HepG2 (cell line): ENCODE measurements at regions not wholly inside any gene's neighbourhood (a gene's known extent, or its start where the extent isn't known, plus 50 kb on each side); places are given as distances from the start of the nearest gene placed in this dataset.

Experiments used
- ATAC-seq: fragments of 200-7000 bp; cut with Tn5 transposase; 3 replicates; pipeline ENCODE4 v1.9.1; 2020; ENCODE audit warnings: mild to moderate bottlenecking, moderate library complexity
- BruUV-seq: library from RNA; stranded (reverse); fragments of 400-500 nt; replicated peaks from 2 replicates; lab custom pipeline; 2021; lab: Mats Ljungman, UMichigan
- CTCF ChIA-PET: fragments of 300-600 bp; formaldehyde crosslinking; extraction: SDS; loops from one replicate; lab custom pipeline; 2021; ENCODE audit warnings: low total read pairs, inconsistent platforms, low intra/inter-chr PET ratio; lab: Yijun Ruan, JAX
- POLR2A ChIA-PET: fragments of 350-600 bp; sonication (Branson Sonifier 250); formaldehyde crosslinking; loops from one replicate; lab custom pipeline; 2020; ENCODE audit warnings: antibody characterized with exemption, inconsistent platforms; lab: Yijun Ruan, JAX
- DNase-seq: peaks from one replicate; pipeline ENCODE4 v3.0.0-alpha.2; 2015; ENCODE audit warnings: low spot score
- FAIRE-seq: peaks from 3 replicates; lab custom pipeline; 2011; peaks lifted over from hg19 to GRCh38; lab: Jason Lieb, UNC
- H2AFZ ChIP-seq: one replicate; pipeline ENCODE4 v1.6.1; 2011; ENCODE audit warnings: low read length, inconsistent platforms
- H3K27ac ChIP-seq: fragments of 300-600 bp; 3 replicates; pipeline ENCODE4 v1.8.0; 2011; ENCODE audit warnings: mixed run types, mild to moderate bottlenecking, mixed read lengths, low read length, inconsistent platforms; ENCODE audit not compliant: insufficient read depth; ENCODE audit errors: extremely low read length
- H3K27me3 ChIP-seq, 2 experiments: fragments of 200-600 bp in 1 of 2; 2 replicates in 1 of 2; 3 replicates in 1 of 2; pipeline versions ENCODE4 v1.6.0 to v1.8.0; 2011; ENCODE audit warnings: low read length in 2 of 2, mild to moderate bottlenecking in 2 of 2, moderate library complexity in 2 of 2, inconsistent platforms in 1 of 2; ENCODE audit not compliant: insufficient read depth in 2 of 2, control insufficient read depth in 1 of 2
- H3K36me3 ChIP-seq, 2 experiments: fragments of 200-600 bp in 1 of 2; replicated peaks in 1 of 2; 2 replicates in 1 of 2; 3 replicates in 1 of 2; pipeline versions ENCODE4 v1.5.1 to v1.8.0; 2011; ENCODE audit warnings: low read length in 2 of 2, inconsistent platforms in 1 of 2; ENCODE audit not compliant: insufficient read depth in 2 of 2, control insufficient read depth in 1 of 2
- H3K4me1 ChIP-seq: 2 replicates; pipeline ENCODE4 v1.5.1; 2012; ENCODE audit warnings: low read length, inconsistent platforms; ENCODE audit not compliant: insufficient read depth
- H3K4me2 ChIP-seq: 2 replicates; pipeline ENCODE4 v1.6.0; 2011; ENCODE audit warnings: low read depth, low read length, inconsistent platforms
- H3K4me3 ChIP-seq, 3 experiments: fragments of 200-600 bp in 1 of 3; sonication (generic), shearing (Covaris generic) in 1 of 3; replicated peaks in 1 of 3; 2 replicates each; pipeline ENCODE4 v1.5.1; 2011 to 2016; ENCODE audit warnings: low read length in 3 of 3, inconsistent platforms in 2 of 3, low read depth in 2 of 3, mild to moderate bottlenecking in 2 of 3, control low read depth in 1 of 3, mixed read lengths in 1 of 3; ENCODE audit not compliant: insufficient read depth in 1 of 3
- H3K79me2 ChIP-seq: one replicate; pipeline ENCODE4 v1.6.1; 2011; ENCODE audit warnings: low read length, inconsistent platforms; ENCODE audit not compliant: insufficient read depth
- H3K9ac ChIP-seq: 2 replicates; pipeline ENCODE4 v1.6.0; 2011; ENCODE audit warnings: mild to moderate bottlenecking, low read depth, low read length, inconsistent platforms; ENCODE audit not compliant: insufficient read depth
- H3K9me3 ChIP-seq: 2 replicates; pipeline ENCODE4 v1.5.1; 2012; ENCODE audit warnings: mild to moderate bottlenecking, low read length
- H4K20me1 ChIP-seq: 2 replicates; pipeline ENCODE4 v1.6.0; 2011; ENCODE audit warnings: inconsistent platforms, mild to moderate bottlenecking, low read length, moderate library complexity; ENCODE audit not compliant: insufficient read depth
- ARNTL ChIP-seq: sonication (generic); formaldehyde crosslinking; IDR thresholded peaks from 2 replicates; pipeline ENCODE4 v1.4.0; 2020; ENCODE audit warnings: mild to moderate bottlenecking, missing genetic modification reagents
- ASH2L ChIP-seq: fragments of 300-600, 200-600 bp; sonication (generic); IDR thresholded peaks from 2 replicates; pipeline ENCODE4 v1.7.0; 2017; ENCODE audit warnings: low read depth, mild to moderate bottlenecking, moderate library complexity, mixed read lengths, low read length; ENCODE audit not compliant: insufficient read length
- FOXK2 ChIP-seq: fragments of 450-650 bp; IDR thresholded peaks from 2 replicates; pipeline ENCODE4 v1.6.1; 2016
- HMG20A ChIP-seq: IDR thresholded peaks from 2 replicates; pipeline ENCODE4 v1.6.1; 2016; ENCODE audit warnings: borderline replicate concordance
- NR2F6 ChIP-seq, 2 experiments: IDR thresholded peaks; 2 replicates each; pipeline ENCODE4 v1.6.1; 2016; ENCODE audit warnings: antibody characterized with exemption in 1 of 2, mild to moderate bottlenecking in 1 of 2
- PAX8 ChIP-seq: sonication (generic); formaldehyde crosslinking; IDR thresholded peaks from 2 replicates; pipeline ENCODE4 v1.8.0; 2022; ENCODE audit warnings: mild to moderate bottlenecking, missing genetic modification reagents, borderline replicate concordance
- RFX5 ChIP-seq: IDR thresholded peaks from 2 replicates; pipeline ENCODE4 v1.6.1; 2011; ENCODE audit warnings: low read depth, low read length, improper control_type of control experiment
- RXRA ChIP-seq: sonication (generic); formaldehyde crosslinking; IDR thresholded peaks from 2 replicates; pipeline ENCODE4 v1.5.1; 2020; ENCODE audit warnings: missing genetic modification reagents
- SOX13 ChIP-seq, 3 experiments: fragments of 450-650 bp in 1 of 3; sonication (generic) in 1 of 3; formaldehyde crosslinking in 1 of 3; IDR thresholded peaks in 2 of 3; conservative IDR thresholded peaks in 1 of 3; 2 replicates each; pipeline versions ENCODE4 v1.5.0 to v1.6.1; 2016 to 2020; ENCODE audit warnings: antibody characterized with exemption in 1 of 3, mild to moderate bottlenecking in 1 of 3, missing compliant biosample characterization in 1 of 3, missing genetic modification reagents in 1 of 3, moderate library complexity in 1 of 3
- ZFP36 ChIP-seq: fragments of 150-350 bp; IDR thresholded peaks from 2 replicates; pipeline ENCODE4 v1.6.1; 2018; ENCODE audit warnings: borderline replicate concordance, low read length, low read depth; ENCODE audit not compliant: partially characterized antibody
- ZNF12 ChIP-seq: sonication (generic); formaldehyde crosslinking; IDR thresholded peaks from 2 replicates; pipeline ENCODE4 v1.5.0; 2020; ENCODE audit warnings: missing genetic modification reagents
- ZNF674 ChIP-seq: sonication (generic); formaldehyde crosslinking; IDR thresholded peaks from 2 replicates; pipeline ENCODE4 v1.5.0; 2020; ENCODE audit warnings: low read depth, mild to moderate bottlenecking, missing genetic modification reagents
- in situ Hi-C: cut with HindIII; loops from 2 replicates; pipeline ENCODE4 v1.10.0; 2017; ENCODE audit warnings: low pct_unique_long_range_greater_than_20kb; ENCODE audit not compliant: extremely low pct_ligation_motif_present
- intact Hi-C: fragments of 100-400 bp; cut with micrococcal nuclease; formaldehyde crosslinking; loops from one replicate; pipeline ENCODE4 v1.10.0; 2022; ENCODE audit not compliant: unreplicated experiment
- TF ChIP-seq, protein P1 (sequence below): sonication (generic); formaldehyde crosslinking; IDR thresholded peaks from 2 replicates; pipeline ENCODE4 v1.8.0; 2022; ENCODE audit warnings: mild to moderate bottlenecking, missing genetic modification reagents, borderline replicate concordance
- TF ChIP-seq, protein P2 (sequence below): IDR thresholded peaks from 2 replicates; pipeline ENCODE4 v1.4.0; 2020; ENCODE audit warnings: mild to moderate bottlenecking, missing genetic modification reagents
- TF ChIP-seq, protein P3 (sequence below): sonication (generic); formaldehyde crosslinking; conservative IDR thresholded peaks from 2 replicates; pipeline ENCODE4 v1.4.0; 2020; ENCODE audit warnings: mild to moderate bottlenecking, missing genetic modification reagents, moderate library complexity

DNA sequence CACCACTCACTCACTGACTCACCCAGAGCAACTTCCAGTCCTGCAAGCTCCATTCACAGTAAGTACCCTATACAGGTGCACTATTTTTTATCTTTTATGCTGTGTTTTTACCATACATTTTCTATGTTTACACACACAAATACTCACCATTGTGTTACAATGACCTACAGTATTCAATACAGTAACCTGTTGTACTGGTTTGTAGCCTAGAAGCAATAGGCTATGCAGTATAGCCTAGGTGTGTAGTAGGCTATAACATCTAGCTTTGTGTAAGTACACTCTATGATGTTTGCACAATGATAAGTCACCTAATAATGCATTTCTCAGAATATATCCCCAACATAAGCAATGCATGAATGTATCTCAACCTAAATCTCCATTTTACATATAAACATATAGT lies 541.1 kb downstream of the NR2F1-AS1 start:
- H3K4me1 ChIP-seq: peaks cover 11% of the 10 kb centered on the region
- no peaks in the 10 kb centered on the region for H4K20me1 ChIP-seq
- H3K27ac ChIP-seq: no peak overlapping the region
- H2AFZ ChIP-seq: no peak overlapping the region
- H3K9me3 ChIP-seq: no peaks in the 10 kb centered on the region
- no peak for FAIRE-seq
- ATAC-seq: no peak
- H3K4me3 ChIP-seq: no peak overlapping the region
- H3K4me2 ChIP-seq: no peak overlapping the region
- H3K36me3 ChIP-seq: no peaks in the 10 kb centered on the region
- CTCF ChIA-PET: no interaction called here
- BruUV-seq: no TSS peak
- in situ Hi-C loops: no loop called here
- no peak overlapping the region for H3K9ac ChIP-seq
- no peaks in the 10 kb centered on the region for H3K27me3 ChIP-seq
- intact Hi-C loops: no loop called here
- no peaks in the 10 kb centered on the region for H3K79me2 ChIP-seq
- POLR2A ChIA-PET: no interaction called here
- DNase-seq: no peak
- peak; percentile 90 for TF ChIP-seq ZNF12
- no peak for TF ChIP-seq RXRA (CRISPR knock-in tag)
- TF ChIP-seq SOX13 (IDR thresholded peaks at IDR 0.05): no peak
- TF ChIP-seq SOX13 (CRISPR knock-in tag; conservative IDR thresholded peaks at IDR 0.05 in 1 of 2, IDR thresholded peaks at IDR 0.05 in 1 of 2): peak in 1 of 2 experiments; percentile 59; a peak in 1 of 4 replicates
- no peak for TF ChIP-seq PAX8 (CRISPR knock-in tag)
- TF ChIP-seq FOXK2: no peak
- TF ChIP-seq NR2F6 (IDR thresholded peaks at IDR 0.05): no peak
- TF ChIP-seq NR2F6 (CRISPR knock-in tag; IDR thresholded peaks at IDR 0.05): no peak
- TF ChIP-seq, protein P1, sequence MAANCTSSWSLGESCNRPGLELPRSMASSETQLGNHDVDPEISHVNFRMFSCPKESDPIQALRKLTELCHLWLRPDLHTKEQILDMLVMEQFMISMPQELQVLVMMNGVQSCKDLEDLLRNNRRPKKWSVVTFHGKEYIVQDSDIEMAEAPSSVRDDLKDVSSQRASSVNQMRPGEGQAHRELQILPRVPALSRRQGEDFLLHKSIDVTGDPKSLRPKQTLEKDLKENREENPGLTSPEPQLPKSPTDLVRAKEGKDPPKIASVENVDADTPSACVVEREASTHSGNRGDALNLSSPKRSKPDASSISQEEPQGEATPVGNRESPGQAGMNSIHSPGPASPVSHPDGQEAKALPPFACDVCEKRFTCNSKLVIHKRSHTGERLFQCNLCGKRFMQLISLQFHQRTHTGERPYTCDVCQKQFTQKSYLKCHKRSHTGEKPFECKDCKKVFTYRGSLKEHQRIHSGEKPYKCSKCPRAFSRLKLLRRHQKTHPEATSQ (CRISPR knock-in tag): no peak
- TF ChIP-seq RFX5: no peak
- TF ChIP-seq ARNTL (CRISPR knock-in tag): no peak
- TF ChIP-seq ZFP36: no peak
- 0 out of 2 replicates have a peak, but pooled peaks have one; percentile 26 for TF ChIP-seq HMG20A (CRISPR knock-in tag)
- TF ChIP-seq, protein P2, sequence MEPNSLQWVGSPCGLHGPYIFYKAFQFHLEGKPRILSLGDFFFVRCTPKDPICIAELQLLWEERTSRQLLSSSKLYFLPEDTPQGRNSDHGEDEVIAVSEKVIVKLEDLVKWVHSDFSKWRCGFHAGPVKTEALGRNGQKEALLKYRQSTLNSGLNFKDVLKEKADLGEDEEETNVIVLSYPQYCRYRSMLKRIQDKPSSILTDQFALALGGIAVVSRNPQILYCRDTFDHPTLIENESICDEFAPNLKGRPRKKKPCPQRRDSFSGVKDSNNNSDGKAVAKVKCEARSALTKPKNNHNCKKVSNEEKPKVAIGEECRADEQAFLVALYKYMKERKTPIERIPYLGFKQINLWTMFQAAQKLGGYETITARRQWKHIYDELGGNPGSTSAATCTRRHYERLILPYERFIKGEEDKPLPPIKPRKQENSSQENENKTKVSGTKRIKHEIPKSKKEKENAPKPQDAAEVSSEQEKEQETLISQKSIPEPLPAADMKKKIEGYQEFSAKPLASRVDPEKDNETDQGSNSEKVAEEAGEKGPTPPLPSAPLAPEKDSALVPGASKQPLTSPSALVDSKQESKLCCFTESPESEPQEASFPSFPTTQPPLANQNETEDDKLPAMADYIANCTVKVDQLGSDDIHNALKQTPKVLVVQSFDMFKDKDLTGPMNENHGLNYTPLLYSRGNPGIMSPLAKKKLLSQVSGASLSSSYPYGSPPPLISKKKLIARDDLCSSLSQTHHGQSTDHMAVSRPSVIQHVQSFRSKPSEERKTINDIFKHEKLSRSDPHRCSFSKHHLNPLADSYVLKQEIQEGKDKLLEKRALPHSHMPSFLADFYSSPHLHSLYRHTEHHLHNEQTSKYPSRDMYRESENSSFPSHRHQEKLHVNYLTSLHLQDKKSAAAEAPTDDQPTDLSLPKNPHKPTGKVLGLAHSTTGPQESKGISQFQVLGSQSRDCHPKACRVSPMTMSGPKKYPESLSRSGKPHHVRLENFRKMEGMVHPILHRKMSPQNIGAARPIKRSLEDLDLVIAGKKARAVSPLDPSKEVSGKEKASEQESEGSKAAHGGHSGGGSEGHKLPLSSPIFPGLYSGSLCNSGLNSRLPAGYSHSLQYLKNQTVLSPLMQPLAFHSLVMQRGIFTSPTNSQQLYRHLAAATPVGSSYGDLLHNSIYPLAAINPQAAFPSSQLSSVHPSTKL (CRISPR knock-in tag): peak; percentile 30; the same call in 1 of the 2 replicates
- TF ChIP-seq ZNF674 (CRISPR knock-in tag): no peak
- no peak for TF ChIP-seq ASH2L
- TF ChIP-seq, protein P3, sequence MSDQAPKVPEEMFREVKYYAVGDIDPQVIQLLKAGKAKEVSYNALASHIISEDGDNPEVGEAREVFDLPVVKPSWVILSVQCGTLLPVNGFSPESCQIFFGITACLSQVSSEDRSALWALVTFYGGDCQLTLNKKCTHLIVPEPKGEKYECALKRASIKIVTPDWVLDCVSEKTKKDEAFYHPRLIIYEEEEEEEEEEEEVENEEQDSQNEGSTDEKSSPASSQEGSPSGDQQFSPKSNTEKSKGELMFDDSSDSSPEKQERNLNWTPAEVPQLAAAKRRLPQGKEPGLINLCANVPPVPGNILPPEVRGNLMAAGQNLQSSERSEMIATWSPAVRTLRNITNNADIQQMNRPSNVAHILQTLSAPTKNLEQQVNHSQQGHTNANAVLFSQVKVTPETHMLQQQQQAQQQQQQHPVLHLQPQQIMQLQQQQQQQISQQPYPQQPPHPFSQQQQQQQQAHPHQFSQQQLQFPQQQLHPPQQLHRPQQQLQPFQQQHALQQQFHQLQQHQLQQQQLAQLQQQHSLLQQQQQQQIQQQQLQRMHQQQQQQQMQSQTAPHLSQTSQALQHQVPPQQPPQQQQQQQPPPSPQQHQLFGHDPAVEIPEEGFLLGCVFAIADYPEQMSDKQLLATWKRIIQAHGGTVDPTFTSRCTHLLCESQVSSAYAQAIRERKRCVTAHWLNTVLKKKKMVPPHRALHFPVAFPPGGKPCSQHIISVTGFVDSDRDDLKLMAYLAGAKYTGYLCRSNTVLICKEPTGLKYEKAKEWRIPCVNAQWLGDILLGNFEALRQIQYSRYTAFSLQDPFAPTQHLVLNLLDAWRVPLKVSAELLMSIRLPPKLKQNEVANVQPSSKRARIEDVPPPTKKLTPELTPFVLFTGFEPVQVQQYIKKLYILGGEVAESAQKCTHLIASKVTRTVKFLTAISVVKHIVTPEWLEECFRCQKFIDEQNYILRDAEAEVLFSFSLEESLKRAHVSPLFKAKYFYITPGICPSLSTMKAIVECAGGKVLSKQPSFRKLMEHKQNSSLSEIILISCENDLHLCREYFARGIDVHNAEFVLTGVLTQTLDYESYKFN: no peak
